ENCODE measurements at regions not wholly inside any gene's neighbourhood (a gene's known extent, or its start where the extent isn't known, plus 50 kb on each side); places are given as distances from the start of the nearest gene placed in this dataset.

DNA sequence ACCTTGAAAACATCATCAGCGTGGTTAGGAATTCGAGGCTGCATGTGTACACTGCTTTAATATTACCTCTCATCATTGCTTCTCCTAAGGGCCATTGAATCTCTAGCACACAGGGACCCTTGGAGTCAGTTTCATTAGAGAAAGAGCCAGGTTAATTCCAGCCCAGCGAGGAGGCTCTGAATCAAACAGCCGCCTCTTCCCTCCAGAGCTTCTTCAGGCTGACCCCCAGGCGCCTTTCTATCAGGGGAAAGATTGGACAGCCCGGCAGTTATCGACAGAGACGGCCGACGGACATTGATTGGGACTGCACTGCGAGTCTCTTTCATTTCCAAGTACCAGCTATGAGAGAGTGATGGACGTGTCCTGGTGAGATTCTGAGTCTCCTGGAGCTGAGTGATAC lies 159.2 kb downstream of the ANKRD60 start:
- no peak for DNase-seq (ENCODE audit: low read depth)

DNA sequence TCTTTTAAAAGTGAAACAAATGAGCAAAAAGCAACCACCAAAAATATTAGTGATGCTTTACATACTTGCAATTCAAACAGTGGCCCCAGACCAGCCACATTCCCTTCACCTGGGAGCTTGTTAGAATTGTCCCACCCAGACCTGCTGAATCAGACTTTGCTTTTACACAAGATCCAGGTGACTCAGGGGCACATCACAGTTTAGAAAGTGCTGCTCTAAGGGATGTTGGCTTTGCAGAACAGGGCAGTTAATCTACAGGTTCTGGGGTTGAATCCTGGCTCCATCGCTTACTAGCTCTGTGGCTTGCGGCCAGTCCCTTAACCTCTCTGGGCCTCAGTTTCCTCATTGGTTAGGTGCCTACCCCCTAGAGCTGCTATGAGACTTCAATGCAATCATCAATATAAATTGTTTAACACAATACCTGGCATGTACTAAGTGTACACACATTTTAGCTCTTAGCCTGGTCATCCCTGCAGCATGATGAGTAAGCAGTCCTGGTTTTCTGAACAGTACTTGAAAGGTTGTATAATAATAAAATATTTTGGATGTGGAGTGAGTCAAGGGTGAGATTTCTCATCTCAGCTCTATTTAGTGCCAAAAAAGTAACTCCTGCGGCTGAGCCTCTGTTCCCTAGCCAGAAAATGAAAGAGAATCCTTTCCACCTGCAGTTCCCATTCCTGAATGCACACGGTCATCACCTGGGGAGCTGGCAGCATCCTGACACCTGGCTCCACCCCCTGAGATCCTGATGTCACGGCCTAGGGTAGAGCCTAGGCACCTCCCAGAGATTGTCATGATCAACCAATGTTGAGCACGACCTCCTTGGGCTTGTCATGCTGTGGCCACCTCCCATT lies 162.7 kb downstream of the ANKRD60 start:
- no peak for DNase-seq (ENCODE audit: low read depth)

DNA sequence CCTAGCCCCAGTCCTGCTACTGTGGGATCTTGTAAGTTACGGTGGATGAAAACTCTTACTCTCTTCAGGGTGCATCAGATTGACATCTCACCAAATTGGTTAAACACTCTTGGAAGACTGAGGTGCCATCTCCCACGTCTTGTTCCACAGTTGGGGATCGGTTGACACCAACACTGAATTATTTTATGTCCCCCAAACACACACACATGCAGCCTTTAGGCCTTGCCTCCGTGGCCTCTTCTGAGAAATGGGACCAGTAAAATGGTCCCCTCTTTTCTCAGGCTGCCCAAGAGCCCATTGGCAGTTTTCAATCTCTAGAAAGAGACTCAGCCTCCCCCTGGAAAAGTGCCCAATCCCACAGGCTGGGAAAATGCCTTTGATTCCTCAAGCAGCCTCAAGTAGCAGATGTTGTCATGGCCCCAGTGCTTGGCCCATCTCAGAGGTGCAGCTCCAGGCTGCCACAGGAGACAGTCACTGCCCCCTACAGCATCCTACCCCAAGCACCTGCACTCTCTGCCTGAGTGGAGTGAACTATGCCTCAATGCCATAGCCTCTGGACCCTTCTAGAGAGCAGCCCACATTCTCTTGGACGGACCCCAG lies 163.9 kb downstream of the ANKRD60 start:
- DNase-seq (ENCODE audit: low read depth), result no peak

DNA sequence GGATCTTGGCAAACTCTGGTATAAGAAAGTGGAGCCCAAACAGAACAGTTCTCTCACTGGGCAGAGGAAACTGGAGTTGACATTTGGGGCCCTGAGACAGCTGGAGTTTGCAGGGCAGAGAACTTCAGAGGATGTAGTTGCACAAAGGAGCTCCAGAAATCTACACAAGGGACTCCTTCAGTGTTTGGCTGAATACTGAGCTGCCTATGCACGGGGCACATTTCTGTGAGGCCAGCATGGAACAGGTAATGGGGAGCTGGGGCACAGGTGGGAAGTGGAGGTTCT lies 169.3 kb downstream of the ANKRD60 start:
- DNase-seq (ENCODE audit: low read depth), result no peak

DNA sequence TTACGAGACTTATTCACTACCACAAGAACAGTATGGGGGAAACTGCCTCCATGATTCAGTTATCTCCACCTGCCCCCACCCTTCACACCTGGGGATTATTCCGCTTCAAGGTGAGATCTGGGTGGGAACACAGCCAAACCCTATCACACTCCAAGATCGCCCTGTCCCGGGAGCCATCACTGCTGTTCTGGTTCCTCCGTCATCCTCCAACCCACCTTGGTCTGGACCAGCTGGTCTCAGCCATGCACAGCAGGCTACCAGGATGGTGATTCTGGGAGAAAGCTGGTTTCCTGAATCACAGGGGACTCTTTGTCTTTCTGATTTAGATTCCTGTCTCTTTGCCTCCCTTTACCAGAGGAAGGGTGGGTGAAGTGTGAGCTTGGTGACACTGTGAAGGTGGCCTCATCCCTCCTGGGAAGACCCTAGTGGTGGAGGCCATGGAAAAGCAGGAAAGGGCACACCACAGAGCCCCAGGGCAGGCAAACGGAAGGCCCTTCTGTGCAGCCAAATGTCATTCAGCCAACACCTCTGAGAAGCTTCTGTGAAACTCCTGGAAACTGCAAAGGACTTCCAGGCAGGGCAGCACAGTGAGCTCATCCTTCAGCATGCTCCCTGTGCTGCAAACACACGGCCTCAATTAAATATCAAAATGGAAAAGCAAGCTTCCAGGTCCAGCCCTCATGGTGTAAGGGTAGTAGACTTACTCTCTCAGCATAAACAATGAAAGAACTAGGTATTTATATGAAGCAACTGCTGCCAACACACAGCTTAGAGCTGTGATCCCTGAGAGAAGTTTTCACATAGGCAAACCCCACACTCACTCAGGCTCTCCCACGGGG lies 169.8 kb downstream of the ANKRD60 start:
- no peak for DNase-seq (ENCODE audit: low read depth)

DNA sequence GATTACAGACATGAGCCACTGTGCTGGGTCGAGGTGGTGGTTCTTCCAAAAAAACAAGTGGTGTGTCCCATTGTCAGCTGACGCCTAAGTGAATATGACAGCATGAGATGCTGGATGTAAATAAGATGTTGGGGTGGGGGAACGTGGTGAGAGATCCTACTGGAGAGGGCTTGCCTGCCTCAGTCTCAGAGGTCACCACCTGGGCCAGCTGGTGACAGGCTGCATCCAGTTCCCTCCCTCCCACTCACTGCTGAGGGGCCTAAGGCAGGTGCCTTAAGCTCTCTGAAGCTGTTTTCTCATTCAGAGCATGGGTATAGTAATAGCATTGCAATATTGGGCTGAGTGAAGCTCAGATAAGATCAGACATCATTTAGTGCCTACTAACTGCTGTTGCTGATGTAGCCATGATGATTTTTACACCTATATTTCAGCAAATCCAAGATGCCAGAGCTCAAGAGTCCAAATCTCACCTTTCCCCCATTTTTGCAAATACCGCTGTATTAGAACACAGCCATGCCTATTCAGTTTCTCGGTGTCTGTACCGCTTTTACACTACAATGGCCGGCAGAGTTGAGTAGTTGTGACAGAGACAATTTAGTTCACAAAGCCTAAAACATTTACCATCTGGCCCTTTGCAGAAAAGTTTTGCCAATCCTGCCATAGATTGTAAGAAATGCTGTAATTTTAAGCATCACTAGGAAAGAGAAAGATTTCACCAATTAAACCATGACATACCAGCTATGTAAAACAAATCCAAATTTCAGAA lies 171.3 kb downstream of the ANKRD60 start:
- no peak for DNase-seq (ENCODE audit: low read depth)

DNA sequence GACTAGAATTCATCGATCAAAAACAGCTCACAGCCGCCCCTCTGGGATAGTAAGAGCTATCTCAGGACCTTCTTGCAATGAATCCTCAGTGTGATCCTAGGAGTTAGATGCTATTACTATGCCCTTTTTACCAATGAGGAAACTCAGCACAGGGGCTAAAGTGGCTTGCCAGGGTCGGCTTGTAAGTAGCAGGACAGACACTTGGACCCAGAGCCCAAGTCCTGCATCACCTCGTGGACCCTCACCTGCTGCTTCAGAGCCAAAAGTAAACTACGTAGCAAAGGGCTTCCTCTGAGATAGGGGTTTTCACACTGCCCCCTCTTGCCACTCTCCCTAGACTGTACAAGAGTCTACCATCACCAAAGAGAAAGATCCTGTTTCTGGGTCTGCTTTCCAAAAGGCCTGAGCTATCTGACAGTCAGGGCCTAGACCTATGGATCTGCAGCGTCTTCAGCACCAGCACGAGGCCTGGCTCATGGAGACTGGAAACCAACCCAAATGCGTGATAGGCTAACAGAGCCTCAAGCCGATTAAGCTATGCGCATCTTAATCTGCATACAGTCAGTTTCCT lies 172.3 kb downstream of the ANKRD60 start:
- no peak for DNase-seq (ENCODE audit: low read depth)

DNA sequence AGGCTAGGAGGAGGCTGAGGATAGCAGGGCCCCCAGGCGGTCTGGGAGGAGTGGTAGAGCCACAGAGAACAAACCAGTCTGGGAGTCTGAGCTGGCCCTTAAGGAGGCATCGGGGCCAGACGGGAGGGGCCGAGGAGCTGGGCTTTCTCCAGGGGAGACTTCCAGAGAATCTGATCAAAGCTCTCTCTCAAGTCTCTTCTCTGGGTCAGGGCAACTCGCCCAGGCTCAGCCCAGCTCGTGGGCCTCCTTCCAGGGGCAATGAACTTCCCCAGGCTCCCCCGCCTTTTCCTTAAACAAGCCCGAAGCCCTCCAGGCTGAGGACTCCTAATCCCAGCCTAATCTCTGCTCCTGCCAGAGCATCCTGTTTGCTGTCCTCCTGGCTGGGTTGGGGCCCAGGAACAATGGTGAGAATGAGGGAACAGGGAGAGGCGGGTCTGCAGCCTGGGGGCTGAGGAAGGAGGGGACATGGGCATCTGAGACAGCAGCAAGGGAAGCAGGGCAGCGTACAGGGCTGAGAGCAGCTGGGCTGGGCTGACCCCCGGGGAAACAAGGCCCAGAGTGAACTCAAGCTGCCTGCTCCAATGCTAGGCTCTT lies 173.6 kb downstream of the ANKRD60 start:
- no peak for DNase-seq (ENCODE audit: low read depth)

DNA sequence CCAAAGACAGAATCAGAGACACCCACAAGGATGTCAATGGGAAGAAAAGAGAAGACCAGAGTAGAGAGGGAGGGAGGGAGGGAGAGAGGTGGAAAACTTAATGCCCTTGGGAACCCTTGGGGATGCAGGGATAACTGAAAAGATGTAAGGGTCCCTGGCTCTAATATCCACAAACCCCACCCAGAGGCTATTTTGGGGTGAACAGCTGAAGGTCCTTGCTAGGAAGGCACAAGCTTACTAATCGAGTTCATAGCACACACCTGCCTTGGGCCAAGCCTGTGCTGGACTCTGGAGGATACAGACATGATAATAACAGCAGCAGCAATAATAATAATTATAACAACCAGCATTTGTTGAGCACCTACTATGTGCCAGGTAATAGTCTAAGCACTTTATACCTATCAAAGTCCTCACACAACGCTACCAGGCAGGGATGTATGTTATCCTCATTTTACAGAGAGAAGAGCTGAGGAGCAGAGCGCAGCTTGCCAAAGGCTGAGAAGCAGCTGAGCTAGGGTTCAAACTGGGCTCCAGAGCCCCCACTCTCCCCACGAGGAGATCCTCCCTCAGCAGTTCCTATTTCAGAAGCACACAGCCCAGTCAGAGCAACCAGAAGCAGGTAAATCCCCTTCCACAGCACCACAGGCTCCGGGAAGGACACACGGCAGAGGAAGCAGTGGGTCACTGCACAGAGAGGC lies 174.2 kb downstream of the ANKRD60 start:
- DNase-seq (ENCODE audit: low read depth), result no peak

DNA sequence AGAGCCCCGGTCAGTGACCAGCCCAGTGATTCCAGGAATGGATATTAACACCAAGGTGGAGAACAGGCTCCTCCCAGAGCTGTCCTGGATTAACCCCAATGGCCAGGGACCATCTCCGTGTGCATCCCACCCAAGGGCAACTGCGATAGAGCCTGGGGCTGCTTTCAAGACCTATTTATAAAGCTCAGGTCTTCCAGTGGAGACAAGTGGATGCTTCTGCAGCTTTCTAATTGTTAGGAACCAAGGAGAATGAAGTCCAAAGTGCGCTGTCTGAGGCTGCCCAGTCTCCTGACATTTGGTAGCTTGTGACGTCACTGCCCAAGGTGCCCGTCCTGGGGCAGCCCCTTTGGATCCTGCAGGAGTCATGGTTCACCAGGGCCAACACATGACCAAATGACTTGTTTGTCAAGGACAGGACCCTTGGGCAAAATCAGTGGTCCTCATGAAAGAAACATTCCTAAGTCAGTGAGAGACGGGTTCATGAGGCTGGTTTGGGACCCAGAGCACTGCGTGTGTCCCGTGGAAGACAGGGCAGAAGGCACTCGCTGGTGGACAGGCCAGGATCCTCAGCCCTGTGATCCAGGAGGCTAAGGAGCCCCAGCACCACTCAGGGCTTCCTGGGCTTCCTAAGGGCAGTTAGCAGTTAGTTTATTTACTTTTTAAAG lies 174.9 kb downstream of the ANKRD60 start:
- no peak for DNase-seq (ENCODE audit: low read depth)

DNA sequence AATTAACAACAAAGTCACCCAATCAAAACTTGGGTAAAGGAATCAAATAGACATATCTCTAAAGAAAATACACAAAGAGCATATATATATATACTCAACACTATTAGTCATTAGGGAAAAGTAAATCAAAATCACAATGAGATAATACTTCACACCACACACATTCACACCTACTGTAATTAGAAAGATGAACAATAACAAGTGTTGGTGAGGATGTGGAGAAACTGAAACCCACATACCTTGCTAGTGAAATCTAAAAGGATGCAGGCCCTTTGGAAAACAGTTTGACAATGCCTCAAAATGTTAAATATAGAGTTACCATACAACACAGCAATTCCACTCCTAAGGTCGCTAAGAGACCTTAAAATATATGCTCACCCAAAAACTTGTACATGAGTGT lies 177.1 kb downstream of the ANKRD60 start:
- DNase-seq (ENCODE audit: low read depth), result no peak

DNA sequence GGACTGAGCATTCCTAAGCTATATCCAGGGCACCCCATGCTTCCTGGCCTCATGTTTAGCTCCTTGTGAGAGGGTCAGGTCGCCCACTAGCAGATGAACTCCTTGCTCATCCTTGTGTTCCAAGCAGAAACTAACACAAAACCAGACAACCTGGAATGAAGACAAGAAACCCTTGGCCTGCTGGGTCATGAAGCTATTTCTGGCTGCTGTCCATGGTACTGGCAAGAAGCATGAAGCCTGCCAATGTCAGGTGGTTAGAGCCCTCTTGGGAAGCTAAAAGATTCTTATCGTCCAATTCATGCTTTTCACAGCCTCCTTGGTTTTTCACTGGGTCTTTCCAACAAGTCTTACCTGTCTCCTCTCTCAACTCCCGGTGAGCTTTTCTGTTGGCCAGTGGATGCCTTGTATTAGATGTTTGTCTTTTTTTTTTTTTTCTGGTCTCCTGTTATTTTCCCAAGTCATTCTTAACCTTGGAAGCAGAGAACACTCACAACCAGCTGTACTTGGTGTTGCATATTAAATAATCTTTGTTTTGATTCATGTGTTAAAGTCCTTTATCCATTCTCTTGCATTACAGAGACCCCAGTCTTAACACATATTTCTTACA lies 180.3 kb downstream of the ANKRD60 start:
- DNase-seq (ENCODE audit: low read depth), result peak; percentile 20

DNA sequence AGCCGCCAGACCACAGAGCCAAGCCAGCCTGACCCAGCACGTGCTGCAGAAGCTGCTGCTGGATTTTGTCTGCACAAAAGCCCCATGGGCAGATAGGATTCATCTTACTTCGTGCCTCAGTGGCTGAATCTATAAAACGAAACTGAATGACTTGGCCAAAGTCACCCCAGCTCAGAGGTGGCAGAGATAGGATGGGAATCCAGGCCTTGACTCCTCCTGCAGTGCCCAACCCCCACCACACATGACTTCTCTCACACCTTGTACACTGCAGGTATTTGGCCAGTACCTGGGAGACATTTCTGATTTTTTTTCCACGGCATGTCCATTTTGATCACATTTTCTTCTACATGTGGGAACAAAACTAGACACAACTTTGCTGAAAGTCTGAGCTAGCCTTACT lies 182.1 kb downstream of the ANKRD60 start:
- DNase-seq (ENCODE audit: low read depth), result no peak

DNA sequence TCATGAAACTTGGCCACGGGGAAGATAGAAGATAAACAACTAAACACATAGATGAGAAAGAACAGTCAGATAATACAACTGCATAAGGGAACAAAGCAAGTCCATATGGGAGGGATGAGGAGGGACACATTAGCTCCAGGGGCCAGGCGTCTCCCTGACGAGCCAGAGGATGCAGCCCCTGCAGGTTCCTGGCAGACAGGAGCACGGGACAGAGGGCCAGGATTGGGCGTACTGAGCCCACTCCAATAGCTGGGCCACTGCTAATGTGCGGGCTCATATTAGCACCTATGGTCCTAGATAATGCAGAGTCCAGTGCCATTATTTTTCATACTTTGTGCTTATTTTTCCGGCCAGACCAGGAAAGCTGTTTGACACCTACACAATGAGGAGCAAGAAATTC lies 182.9 kb downstream of the ANKRD60 start:
- no peak for DNase-seq (ENCODE audit: low read depth)

DNA sequence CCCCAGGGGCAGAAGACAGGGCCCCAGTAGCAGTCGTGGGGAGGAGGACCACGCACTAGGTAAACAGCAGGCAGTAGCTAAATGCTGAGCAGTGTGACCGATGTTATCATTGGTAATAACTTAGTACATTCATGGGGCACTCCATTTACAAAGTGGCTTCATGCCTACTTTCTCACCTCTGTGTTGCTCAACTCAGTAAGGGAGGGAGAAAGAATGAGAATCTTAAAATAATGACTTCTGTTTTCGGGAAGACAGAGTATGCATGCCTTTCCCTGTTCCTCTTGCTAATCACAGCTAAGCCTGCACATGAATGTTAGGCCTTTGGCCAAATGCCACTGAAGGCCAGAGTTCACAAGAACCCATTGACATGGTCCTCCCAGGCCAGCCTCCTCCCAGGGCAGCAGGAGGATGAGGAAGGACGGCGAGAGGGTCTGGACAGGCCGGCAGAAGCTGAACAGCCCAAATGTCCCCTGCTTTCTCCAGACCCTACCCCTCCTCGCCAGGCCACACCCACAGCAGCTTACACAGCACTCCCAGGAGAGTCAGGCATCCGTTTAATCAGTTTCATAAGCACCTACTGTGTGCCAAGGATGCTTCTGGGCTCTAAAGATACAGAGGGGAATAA lies 183.4 kb downstream of the ANKRD60 start:
- no peak for DNase-seq (ENCODE audit: low read depth)

DNA sequence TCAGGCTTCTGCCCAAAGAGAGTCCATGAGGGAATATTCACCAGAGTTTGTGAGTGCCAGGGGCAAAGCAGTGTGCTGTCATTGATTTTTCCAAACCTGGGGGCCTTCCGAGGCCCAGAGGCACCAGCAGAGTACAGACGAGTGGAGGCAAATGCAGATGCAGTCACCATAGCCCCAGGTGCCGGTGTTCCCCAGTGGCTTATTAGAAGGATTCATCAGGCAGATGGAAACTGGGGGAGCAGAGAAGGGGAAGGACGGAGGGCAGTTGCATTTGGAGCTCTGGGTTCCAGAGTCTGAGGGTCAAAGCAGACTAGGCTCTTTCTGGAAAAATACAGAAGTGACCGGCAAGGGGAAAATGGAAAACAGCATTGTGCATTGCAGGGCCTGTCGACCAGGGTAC lies 184.2 kb downstream of the ANKRD60 start:
- no peak for DNase-seq (ENCODE audit: low read depth)

DNA sequence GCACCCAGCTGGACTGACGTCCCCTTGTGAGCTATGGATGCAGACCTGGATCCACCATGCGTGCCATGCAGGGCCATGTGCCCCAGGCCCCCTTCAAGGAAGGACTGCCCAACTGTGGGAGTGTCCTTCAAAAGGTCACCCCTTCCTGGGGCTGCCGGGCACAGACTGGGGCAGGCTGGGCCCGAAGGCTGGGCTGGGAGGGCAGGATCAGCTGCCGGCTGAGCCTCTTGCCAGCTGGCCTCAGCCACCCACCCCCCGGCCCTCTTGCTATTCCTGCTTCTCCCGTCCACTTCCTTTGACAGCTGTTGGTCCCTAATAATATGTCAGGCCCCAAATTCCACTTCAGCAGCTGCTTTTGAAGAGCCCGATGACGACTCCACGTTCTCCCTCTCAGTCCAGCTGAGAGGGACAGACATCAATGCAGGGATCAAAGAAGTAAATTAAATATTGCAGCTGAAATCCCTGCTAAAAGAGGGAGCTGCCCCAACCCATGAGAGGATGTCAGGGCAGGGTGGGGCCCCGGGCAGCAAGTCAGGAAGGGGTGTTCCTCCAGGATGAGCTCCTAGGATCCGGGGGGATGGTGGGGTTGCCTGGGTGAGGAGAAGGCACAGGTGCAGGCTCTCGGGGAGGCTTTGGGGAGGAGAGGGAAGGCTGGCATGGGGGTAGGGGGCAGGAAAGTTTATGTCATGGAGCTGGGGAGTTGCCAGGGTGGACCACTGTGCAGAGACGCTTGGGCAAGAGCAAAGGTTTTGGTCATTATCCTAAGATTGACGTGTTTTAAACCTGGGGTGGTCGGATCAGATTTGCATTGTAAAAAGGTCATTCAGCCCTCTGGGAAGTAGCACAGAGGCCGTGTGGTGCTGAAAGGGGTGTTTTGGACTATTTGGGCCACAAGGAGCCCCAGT lies 185.0 kb downstream of the ANKRD60 start:
- no peak for DNase-seq (ENCODE audit: low read depth)

DNA sequence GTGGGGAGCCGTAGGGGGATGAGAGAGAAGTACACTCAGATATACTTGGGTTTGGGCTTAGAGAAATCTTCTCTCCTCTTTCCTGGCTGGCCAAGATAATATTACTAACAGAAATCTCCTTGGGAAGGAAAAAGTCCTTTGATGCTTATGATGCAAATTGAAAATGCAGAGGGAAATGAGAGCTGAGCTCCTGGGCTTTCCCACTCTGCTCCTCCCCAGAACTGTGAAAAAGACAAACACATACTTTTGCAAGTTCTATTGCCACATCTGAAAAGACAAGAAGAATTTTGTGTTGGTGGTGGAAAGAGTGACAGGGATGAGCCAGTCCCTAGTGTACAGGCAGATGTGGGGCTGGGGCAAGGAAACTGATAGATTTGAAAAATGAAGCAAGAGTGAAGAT lies 185.9 kb downstream of the ANKRD60 start:
- no peak for DNase-seq (ENCODE audit: low read depth)

Data from non-pigmented ciliary epithelial cell (primary cell).